Brain microvascular endothelial cell (primary cell): ENCODE measurements at regions not wholly inside any gene's neighbourhood (a gene's known extent, or its start where the extent isn't known, plus 50 kb on each side); places are given as distances from the start of the nearest gene placed in this dataset.

Experiments
- DNase-seq: peaks from one replicate; pipeline ENCODE4 v3.0.0-alpha.2; 2020
- H3K27ac ChIP-seq: fragments of 250-450 bp; sonication (Bioruptor Pico); 2 replicates; pipeline ENCODE4 v1.5.1; 2020; ENCODE audit warnings: mild to moderate bottlenecking, moderate library complexity
- H3K27me3 ChIP-seq: fragments of 250-450 bp; sonication (Bioruptor Pico); replicated peaks from 2 replicates; pipeline ENCODE4 v1.5.1; 2020; ENCODE audit warnings: mild to moderate bottlenecking
- H3K36me3 ChIP-seq: fragments of 250-450 bp; sonication (Bioruptor Pico); replicated peaks from 2 replicates; pipeline ENCODE4 v1.5.1; 2020; ENCODE audit warnings: mild to moderate bottlenecking
- H3K4me3 ChIP-seq: 2 replicates; pipeline ENCODE4 v1.5.1; 2011; ENCODE audit warnings: low read depth, mild to moderate bottlenecking, control low read depth, low read length, moderate library complexity
- in situ Hi-C: cut with HindIII; loops from 2 replicates; pipeline ENCODE4 v1.10.0; 2017; ENCODE audit warnings: low sequenced_read_pairs, low pct_ligation_motif_present
- TF ChIP-seq, protein P1 (sequence below): IDR thresholded peaks from 2 replicates; pipeline ENCODE4 v1.5.1; 2011; ENCODE audit warnings: low read depth, mild to moderate bottlenecking, moderate library complexity, low read length, control low read depth, inconsistent platforms; ENCODE audit errors: missing control alignments

GRCh38 chr19:46926170-46927071, 65.6 kb downstream of the ARHGAP35 start:
- Histone ChIP-seq H3K27me3 (no peaks in the 10 kb centered on the region), H3K27ac (no peak overlapping the region), H3K36me3 (peaks cover 17% of the 10 kb centered on the region), H3K4me3 (no peak overlapping the region)
- TF ChIP-seq, protein P1, sequence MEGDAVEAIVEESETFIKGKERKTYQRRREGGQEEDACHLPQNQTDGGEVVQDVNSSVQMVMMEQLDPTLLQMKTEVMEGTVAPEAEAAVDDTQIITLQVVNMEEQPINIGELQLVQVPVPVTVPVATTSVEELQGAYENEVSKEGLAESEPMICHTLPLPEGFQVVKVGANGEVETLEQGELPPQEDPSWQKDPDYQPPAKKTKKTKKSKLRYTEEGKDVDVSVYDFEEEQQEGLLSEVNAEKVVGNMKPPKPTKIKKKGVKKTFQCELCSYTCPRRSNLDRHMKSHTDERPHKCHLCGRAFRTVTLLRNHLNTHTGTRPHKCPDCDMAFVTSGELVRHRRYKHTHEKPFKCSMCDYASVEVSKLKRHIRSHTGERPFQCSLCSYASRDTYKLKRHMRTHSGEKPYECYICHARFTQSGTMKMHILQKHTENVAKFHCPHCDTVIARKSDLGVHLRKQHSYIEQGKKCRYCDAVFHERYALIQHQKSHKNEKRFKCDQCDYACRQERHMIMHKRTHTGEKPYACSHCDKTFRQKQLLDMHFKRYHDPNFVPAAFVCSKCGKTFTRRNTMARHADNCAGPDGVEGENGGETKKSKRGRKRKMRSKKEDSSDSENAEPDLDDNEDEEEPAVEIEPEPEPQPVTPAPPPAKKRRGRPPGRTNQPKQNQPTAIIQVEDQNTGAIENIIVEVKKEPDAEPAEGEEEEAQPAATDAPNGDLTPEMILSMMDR = no peak
- DNase-seq = no peak
- in situ Hi-C loops = no loop called here

DNA sequence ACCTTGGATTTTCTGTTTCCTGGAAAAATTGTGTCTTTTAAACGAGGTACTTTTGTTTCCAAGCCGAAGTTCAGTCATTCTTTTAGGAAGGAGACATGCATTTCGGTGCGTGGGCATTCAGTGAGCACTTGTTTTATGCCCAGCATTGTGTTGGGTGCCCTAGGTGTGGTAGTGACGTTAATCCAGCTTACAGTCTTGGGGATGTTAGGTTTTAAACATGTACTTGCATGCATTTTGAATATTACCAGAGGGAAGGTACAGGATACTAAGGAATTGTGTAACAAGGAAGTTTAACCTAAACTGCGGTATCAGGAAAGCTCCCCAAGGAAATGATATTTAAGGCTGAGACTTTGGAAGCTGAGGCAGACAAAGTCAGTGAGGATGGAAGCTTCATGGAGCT, 66.3 kb downstream of the ARHGAP35 start:
- peaks cover 10% of the 10 kb centered on the region for H3K36me3 ChIP-seq
- no peaks in the 10 kb centered on the region for H3K27me3 ChIP-seq
- H3K4me3 ChIP-seq = no peak overlapping the region
- no peak overlapping the region for H3K27ac ChIP-seq
- TF ChIP-seq, protein P1 = no peak
- no peak for DNase-seq
- in situ Hi-C loops = no loop called here

DNA sequence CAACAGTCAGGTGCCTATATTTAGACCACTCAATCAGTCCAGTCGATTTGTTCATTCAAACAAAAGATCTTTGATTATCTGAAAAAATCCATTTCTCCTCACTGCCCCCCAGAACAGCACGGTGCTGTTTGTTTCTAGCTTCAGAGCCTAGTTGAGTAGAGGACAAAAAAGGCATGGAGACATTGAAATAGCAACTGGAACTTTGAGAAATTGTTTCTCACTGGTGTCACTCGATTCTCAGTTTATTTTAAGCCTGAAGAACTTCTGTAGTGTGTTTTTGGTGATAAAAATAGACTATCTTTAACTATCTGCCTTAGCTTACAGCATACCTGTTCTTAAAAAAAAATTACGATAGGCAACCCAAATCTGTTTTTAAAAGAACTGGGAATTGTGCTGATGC, 67.1 kb downstream of the ARHGAP35 start:
- Histone ChIP-seq H3K27me3 (no peaks in the 10 kb centered on the region), H3K36me3 (peaks cover 3% of the 10 kb centered on the region), H3K4me3 (no peak overlapping the region), H3K27ac (no peak overlapping the region)
- TF ChIP-seq, protein P1 = no peak
- in situ Hi-C loops = no loop called here
- DNase-seq = no peak

DNA sequence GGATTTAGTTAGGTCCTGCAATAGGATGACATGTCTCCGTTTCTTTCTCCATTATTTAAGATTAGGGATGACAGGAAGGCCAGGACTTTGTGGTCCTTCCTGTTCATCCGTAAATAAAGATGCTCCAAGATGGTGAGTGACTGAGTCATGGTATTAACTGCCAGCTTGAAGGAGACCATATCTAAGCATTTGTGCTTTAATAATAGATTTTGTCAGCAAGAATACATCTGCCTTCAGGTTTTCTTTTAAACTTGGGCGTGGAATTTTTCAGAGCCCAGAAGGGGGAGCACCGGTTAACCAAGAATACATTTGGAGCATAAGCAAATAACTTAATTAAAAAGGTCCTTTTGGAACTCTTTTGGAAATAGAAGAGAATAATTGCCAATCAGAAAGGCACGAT, 68.2 kb downstream of the ARHGAP35 start:
- H3K4me3 ChIP-seq = no peak overlapping the region
- H3K27me3 ChIP-seq = no peaks in the 10 kb centered on the region
- TF ChIP-seq, protein P1 = peak; percentile 48
- in situ Hi-C loops = no loop called here
- no peak for DNase-seq
- H3K36me3 ChIP-seq = peaks cover 3% of the 10 kb centered on the region
- no peak overlapping the region for H3K27ac ChIP-seq

GRCh38 chr19:46931202-46931601, 70.4 kb downstream of the ARHGAP35 start:
- in situ Hi-C loops = no loop called here
- TF ChIP-seq, protein P1 = no peak
- Histone ChIP-seq H3K27me3 (no peaks in the 10 kb centered on the region), H3K27ac (no peak overlapping the region), H3K4me3 (no peak overlapping the region), H3K36me3 (no peaks in the 10 kb centered on the region)
- no peak for DNase-seq
